ENCODE measurements at regions not wholly inside any gene's neighbourhood (a gene's known extent, or its start where the extent isn't known, plus 50 kb on each side); places are given as distances from the start of the nearest gene placed in this dataset.
A peak's percentile ranks its signal among the peaks of the same experiment; 100 is the strongest.

DNA sequence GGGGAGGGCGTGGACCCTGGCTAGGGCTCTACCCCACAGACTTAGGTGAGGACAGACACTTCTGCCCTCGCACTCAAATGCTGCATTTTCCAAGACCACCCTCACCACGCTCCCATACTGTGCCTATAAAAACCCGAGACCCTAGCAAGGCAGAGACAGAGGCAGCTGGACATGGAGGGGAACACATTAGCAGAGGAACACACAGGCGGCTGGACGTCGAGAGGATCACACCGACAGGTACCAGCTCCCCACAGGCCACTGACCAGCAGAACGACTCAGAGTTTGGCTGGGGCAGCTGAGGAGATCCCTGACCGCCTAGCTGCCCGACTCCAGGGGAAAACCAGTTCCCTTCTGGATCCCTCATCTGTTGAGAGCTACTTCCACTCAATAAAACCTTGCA, 338.2 kb upstream of the SMIM30 start:
- DNase-seq (ENCODE audit: low spot score): no peak

- DNase-seq (ENCODE audit: low spot score): no peak
Observed at GRCh38 chr7:113454597-113455169, 336.3 kb upstream of the SMIM30 start.

DNA sequence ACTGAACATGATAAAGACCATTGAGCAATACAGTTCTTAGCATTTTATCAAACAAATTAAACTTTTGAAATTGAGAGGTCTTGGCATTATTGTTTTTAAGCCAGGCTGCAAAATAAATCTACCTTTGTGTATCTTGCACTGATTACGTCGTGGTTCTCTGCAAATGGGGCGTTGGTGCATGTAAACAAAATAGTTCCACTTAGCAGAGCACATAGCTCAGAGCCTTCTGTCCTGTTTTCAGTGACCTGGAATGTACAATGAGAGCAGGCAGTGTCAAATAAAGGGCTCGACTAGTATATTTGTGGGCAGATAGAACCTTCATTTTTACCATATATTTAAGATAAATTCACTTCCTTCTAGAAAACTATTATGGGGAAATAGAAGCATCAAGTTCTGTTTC, 333.9 kb upstream of the SMIM30 start:
- DNase-seq (ENCODE audit: low spot score): no peak

GRCh38 chr7:113446791-113447190, 328.4 kb upstream of the SMIM30 start:
- no peak for DNase-seq (ENCODE audit: low spot score)

DNA sequence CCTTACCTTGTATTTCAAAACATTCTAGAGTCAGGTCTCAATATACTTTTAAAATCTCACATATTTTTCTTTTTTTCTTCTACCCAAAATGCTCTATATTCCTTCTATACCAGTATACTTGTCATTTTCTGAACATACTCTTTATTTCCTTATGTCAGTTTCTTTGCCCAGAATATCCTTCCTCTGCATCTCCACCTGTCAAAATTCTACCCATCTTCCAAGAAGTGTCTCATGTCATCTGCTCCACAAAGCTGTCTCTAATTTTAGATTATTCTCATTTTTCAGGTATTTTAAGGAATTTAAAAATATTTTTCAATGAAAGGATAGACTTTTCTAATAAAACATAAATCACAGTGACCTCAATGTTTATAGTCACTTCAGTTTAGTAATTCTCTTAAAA, 328.0 kb upstream of the SMIM30 start:
- DNase-seq (ENCODE audit: low spot score): no peak

GRCh38 chr7:113444261-113444660, 325.9 kb upstream of the SMIM30 start:
- DNase-seq (ENCODE audit: low spot score): no peak

DNA sequence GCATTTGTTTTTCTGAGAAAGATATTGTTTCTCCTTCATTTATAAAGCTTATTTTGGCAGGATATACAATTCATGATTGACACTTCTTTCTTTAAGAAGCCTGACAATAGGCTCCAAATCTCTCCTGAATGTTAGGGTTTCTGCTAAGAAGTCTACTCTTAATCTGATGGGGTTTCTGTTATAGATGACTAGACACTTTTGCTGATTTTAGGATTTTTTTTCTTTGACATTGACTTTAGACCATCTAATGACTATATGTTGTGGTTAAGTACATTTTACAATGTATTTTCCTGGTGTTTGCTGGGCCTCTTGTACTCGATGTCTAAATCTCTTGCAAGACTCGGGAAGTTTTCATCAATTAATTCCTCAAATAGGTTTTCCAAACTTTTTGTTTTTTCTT, 321.8 kb upstream of the SMIM30 start:
- no peak for DNase-seq (ENCODE audit: low spot score)

- no peak for DNase-seq (ENCODE audit: low spot score)
Observed at GRCh38 chr7:113431406-113431805, 313.1 kb upstream of the SMIM30 start.

GRCh38 chr7:113424185-113424817, 305.9 kb upstream of the SMIM30 start:
- no peak for DNase-seq (ENCODE audit: low spot score)

GRCh38 chr7:113421696-113422330, 303.5 kb upstream of the SMIM30 start:
- peak; percentile 77 for DNase-seq (ENCODE audit: low spot score)

DNA sequence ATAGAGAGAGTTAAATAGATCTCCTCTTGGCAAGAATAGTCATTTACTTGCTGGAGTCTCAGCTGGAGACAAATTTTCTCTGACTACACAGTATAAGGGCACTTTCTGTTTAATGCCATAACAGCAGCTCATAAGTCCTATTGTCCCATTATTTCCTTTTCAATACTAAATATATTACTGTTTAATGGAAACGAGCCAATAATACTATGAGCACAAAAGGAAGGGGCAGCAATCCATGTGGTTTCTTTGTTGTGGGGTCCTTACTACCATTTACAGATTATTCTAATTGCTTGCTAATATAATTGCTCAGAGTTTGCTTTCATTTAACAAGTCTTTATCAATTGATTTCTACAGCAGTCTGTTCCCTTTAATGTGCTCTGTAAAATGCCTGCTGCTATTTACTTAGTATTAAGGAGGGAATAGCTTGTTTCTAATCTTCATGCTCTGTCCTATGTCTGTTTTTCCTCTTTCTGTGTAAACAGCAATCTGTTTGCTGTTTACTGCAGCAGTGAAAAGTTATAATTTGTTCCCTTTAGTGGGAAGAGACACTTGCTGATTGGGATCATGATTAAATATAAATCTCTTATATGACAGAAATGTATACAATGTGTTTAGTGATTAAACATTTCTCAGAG, 296.2 kb upstream of the SMIM30 start:
- DNase-seq (ENCODE audit: low spot score): no peak

DNA sequence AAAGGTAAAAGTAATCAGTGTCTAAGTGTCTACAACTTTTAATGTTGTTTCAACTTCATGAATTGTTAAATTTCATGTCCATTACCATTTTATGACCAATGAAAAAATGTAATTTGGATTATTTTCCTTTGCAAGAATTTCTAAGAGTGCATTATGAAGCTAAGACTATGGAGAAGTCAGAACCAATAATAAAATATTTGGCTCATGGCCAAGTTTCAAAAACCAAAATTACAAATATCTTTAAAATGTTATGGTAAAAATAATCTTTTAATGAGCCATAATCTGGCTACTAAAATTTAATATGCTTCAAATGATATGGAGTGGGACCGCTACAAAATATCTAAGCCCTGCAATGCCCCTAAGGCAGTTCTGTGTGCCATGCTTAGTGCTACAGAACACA, 294.1 kb upstream of the SMIM30 start:
- DNase-seq (ENCODE audit: low spot score): no peak

DNA sequence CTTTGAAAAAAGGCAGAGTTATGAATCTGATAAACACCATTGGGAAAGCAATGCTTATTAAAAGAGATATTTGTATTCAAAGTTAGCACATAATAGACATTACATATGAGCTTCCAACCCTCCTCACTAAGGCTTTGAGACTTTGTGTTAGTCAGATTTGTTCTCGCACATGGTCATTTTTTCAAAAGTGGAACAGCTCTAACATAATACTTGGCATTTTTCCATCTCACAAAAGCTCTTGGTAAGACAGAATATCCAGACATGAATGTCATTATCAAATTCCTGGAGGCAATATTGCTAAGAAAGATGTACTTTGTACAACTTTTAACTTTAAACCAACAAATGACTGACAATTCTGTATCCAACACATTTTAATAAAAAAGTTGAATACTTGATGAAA, 292.4 kb upstream of the SMIM30 start:
- no peak for DNase-seq (ENCODE audit: low spot score)

DNA sequence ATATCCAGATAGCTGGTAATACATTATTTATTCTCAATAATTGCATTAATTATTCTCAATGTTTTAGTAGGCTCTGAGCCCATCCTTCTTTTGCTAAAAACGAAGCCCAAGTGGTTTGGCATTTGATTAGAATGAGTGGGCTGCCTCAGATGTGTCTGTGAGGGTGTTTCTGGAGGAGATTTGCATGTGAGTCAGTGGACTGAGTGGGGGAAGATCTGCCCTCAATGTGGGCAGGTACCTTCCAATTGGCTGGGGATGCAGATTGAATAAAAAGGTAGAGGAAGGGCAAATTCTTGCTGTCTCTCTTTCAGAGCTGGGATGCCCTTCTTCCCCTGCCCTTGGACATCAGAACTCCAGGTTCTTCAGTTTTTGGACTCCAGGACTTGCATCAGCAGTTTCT, 290.6 kb upstream of the SMIM30 start:
- no peak for DNase-seq (ENCODE audit: low spot score)

- no peak for DNase-seq (ENCODE audit: low spot score)
Observed at GRCh38 chr7:113405296-113406056, 287.1 kb upstream of the SMIM30 start.

GRCh38 chr7:113404245-113404644, 285.9 kb upstream of the SMIM30 start:
- DNase-seq (ENCODE audit: low spot score): no peak

- no peak for DNase-seq (ENCODE audit: low spot score)
Observed at GRCh38 chr7:113402482-113402881, 284.1 kb upstream of the SMIM30 start.

DNA sequence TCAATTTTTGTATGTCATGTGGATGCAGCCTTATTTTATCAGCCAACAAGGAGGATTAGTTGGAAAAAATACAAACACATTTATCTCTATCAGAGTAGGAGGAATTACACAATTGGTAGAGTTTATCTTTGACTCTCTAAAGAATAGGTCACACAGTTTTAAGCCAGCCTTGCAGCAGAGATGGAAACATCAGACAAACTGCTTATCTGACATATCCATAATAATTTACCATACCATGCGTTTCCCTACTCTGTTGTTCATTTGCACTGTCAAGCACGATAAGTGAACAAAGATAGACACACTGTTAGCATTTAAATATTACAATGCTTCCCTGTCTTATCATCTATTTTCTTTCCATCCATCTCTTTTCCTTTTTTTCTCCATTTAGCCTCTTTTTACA, 283.7 kb upstream of the SMIM30 start:
- no peak for DNase-seq (ENCODE audit: low spot score)

DNA sequence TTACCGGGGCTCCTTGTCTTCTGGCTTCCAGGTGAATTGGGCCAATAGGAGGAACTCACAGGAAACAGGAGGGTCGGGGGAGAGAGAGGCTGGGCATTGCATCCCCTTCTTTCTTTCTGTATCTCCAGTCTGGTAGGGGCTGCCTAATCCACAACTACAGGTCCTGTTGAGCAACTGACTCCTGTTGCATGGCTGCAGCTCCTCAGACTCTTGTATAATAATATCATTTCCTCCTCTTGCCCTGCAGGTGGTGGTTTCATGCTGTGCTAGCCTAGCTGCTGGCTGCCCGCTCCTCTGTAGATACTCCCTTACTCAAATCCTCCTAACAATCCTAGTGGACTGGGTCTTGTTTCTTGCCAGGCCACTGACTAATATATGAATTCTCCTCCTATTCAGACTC, 276.5 kb upstream of the SMIM30 start:
- no peak for DNase-seq (ENCODE audit: low spot score)

- no peak for DNase-seq (ENCODE audit: low spot score)
Observed at GRCh38 chr7:113392841-113393540, 274.6 kb upstream of the SMIM30 start.

- DNase-seq (ENCODE audit: low spot score): no peak
Observed at GRCh38 chr7:113392421-113392820, 274.1 kb upstream of the SMIM30 start.

DNA sequence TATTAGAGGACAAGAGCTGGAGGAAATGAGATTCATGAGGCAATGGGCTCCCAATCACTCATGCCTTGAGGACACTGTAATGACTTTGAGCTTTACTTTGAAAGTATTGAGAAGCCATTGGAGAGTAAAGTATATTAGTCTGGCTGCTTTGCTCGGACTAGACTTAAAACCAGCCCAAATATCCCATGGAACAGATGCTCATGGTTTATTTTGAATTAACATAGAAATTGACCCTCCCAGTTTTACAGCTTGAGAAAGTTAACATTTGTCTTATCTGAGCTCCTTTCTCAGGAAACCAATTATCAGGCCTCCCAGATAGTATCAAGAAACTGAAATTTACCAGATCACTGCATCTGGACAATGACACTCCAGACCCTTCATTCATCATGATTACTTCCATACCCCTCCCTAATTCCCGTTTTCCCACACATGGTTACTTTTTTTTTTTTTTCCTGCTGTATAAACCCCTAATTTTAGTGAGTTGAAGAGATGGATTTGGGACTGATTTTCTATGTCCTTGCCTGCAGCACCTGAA, 270.8 kb upstream of the SMIM30 start:
- DNase-seq (ENCODE audit: low spot score): no peak
